ENCODE measurements at regions not wholly inside any gene's neighbourhood (a gene's known extent, or its start where the extent isn't known, plus 50 kb on each side); places are given as distances from the start of the nearest gene placed in this dataset.

- DNase-seq, result no peak
Measured at GRCh38 chr1:240001177-240001740, 90.4 kb upstream of the FMN2 start.

DNA sequence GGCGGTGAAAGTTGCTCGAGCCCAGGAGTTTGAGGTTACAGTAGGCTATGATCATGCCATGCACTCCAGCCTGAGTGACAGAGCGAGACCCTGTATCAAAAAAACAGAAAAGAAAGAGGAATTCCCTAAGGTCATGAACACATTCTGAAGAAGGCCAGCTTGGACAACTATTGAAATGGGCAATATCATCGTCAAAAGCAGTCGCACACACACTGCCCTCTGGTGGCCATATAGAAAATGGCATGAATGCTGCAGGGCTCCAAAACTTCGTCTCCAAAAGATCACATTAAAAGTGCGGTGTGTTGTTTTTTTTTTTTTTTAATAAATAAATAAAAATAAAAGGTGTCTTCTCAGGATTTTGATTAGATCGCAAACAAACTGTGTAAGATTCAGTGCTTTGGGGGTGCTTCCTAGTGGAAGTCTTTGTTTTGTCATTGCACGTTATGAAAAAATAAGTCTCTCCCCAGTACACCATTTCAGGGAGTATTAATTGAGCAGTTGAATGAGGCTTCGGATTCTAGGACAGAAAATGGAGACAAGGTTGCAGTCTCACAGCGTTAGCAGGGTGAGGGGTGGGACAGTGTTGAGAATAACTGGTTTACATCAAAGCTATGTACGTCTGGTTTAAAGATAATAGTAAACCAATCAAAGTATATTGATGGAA is 87.5 kb upstream of the FMN2 start:
- DNase-seq, result no peak

- no peak for DNase-seq
Measured at GRCh38 chr1:240005997-240006650, 85.6 kb upstream of the FMN2 start.

GRCh38 chr1:240008298-240008697 is 83.4 kb upstream of the FMN2 start:
- DNase-seq, result no peak

- no peak for DNase-seq
Measured at GRCh38 chr1:240014051-240014450, 77.6 kb upstream of the FMN2 start.

DNA sequence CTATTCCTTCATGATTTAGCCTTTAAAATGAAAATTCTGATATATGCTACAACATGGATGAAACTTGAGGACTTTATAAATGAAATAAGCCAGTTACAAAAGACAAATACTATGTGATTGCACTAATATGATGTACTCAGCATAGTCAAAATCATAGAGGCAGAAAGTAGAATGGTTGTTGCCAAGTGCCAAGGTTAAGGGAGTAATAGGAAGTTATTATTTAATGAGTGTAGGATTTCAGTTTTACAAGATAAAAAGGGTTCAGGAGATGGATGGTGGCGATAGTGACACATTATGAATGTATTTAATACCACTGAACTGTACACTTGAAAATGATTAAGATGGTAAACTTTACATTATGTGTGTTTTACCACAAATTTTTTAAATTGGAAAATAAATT is 73.1 kb upstream of the FMN2 start:
- no peak for DNase-seq

- DNase-seq, result no peak
Measured at GRCh38 chr1:240019524-240019923, 72.2 kb upstream of the FMN2 start.

GRCh38 chr1:240020871-240021270 is 70.8 kb upstream of the FMN2 start:
- DNase-seq, result no peak

- no peak for DNase-seq
Measured at GRCh38 chr1:240021709-240022108, 70.0 kb upstream of the FMN2 start.

DNA sequence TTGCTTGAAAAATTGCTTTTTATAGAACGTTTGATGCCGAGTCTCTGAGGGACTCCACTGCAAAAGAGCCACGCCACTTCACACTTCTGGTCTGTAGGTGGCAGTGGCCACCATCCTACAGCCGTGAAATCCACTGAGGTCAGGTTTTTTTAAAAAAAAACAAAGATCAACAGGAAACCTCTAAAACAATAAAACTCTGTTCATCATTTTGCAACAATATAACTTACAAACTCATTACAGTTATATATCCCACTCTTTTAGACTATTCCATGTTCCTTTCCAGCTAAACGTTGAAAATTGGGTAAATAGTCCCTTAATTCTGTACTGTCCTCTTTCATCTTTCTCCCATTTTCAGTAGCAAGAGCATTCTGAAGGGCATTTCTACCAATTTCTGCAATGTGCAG is 64.6 kb upstream of the FMN2 start:
- DNase-seq, result peak in 1 of 5 donors; percentile 4

DNA sequence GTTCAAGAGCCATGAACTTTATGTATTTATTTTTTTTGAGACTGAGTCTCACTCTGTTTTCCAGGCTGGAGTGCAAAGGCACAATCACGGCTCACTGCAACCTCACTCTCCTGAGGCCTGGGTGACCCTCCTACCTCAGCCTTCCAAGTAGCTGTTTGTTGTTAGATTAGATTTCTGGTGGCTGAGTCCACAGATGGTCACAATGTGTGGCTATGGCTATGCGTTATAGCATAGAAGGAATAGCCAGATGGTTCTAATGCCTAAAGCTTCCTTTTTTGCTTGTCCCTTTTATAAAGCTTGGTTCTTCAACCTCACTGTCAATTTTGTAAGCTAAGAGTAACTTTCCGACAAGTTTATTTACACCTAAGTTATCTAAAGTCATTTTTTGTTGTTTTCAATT is 62.3 kb upstream of the FMN2 start:
- no peak for DNase-seq

DNA sequence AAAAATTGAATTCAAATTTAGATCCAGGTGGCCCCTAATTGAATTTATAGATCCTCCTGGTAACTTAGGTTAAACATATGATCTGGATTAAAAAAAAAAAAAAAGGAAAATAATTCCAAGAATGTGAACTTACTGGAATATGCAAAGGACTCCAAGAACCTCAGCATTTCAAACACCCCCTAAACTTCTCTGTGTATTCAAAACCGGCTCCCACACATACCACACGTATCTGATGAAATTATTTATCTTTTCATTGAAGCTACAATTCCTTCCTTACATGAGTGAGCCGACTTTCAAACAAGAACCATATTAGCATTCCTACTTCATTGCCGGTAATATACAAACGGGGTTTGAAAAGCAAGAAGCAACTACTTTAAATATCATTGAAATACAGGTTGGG is 61.4 kb upstream of the FMN2 start:
- no peak for DNase-seq

DNA sequence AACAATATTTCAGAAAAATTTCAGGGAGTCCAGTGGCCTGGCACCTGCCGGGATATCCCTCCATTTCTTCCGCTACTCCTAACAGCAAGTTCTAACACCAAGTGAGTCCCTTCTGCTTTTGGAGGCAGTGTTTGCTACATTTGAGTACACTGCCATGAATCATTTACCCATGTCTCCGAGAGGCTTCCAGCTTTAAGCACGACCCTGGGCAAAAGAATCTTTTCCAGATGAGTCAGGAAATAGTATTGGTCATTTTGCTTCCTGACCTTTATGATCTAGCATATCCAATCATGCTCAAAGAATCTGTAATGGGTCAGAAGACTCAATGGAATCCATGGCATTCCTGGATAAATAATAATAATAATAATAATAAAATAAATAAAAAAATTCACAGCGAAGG is 60.7 kb upstream of the FMN2 start:
- DNase-seq, result no peak

DNA sequence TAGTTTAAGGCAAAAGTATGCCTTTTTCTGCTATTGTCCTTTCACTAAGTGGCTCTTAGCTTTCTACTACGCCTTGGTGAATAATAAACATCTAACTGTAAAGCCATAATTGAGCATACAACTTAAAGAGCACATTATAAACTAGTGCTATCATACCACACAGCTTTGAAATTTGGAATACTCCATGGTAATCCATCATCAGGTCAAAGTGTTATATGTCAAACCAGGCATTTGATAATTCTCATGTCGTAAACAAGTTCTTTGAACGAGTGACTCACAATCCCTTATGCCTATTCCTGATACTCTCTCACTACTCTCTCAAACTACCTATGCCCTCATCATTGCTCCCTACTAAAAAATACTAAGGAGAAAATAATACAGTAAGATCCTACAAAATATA is 60.3 kb upstream of the FMN2 start:
- no peak for DNase-seq

GRCh38 chr1:240033406-240033805 is 58.3 kb upstream of the FMN2 start:
- no peak for DNase-seq

- no peak for DNase-seq
Measured at GRCh38 chr1:240036526-240036925, 55.2 kb upstream of the FMN2 start.

Data from T-helper 1 cell (primary cell).